Gastrocnemius medialis (tissue), 4 donors: ENCODE measurements at regions not wholly inside any gene's neighbourhood (a gene's known extent, or its start where the extent isn't known, plus 50 kb on each side); places are given as distances from the start of the nearest gene placed in this dataset.

Source experiments
- ATAC-seq, 2 donors: fragments of 150-250 bp; one replicate each; pipeline ENCODE4 v1.9.1; 2016
- DNase-seq, 2 donors: peaks; one replicate each; pipeline ENCODE4 v3.0.0-alpha.2; 2019
- H3K27ac ChIP-seq, 4 donors: fragments of 200-600 bp; sonication (generic); 1 replicate in 1 of 4; 2 replicates in 3 of 4; pipeline ENCODE4 v1.5.1; 2016 to 2018; ENCODE audit warnings: mild to moderate bottlenecking in 2 of 4, moderate library complexity in 1 of 4
- H3K27me3 ChIP-seq, 3 donors: fragments of 200-600 bp; sonication (generic) in 2 of 3; 1 replicate in 1 of 3; 2 replicates in 2 of 3; pipeline versions ENCODE4 v1.5.1 to v1.6.0; 2016 to 2019; ENCODE audit warnings: mild to moderate bottlenecking in 1 of 3, moderate library complexity in 1 of 3
- H3K36me3 ChIP-seq, 2 donors: fragments of 200-600 bp; sonication (generic) in 1 of 2; one replicate each; pipeline ENCODE4 v1.5.1; 2017 to 2018
- H3K4me1 ChIP-seq, 2 donors: fragments of 200-600 bp; sonication (generic) in 1 of 2; one replicate each; pipeline ENCODE4 v1.5.1; 2016 to 2017; ENCODE audit warnings: mild to moderate bottlenecking in 2 of 2
- H3K4me3 ChIP-seq, 4 donors: fragments of 200-600 bp; sonication (generic) in 3 of 4; 1 replicate in 1 of 4; 2 replicates in 3 of 4; pipeline ENCODE4 v1.5.1; 2016 to 2019; ENCODE audit warnings: mild to moderate bottlenecking in 2 of 4
- H3K9me3 ChIP-seq, 3 donors: fragments of 200-600 bp; sonication (generic) in 2 of 3; 1 replicate in 1 of 3; 2 replicates in 2 of 3; pipeline ENCODE4 v1.5.1; 2016 to 2019
- CTCF ChIP-seq, 5 experiments: fragments of 450-650 bp in 3 of 5; fragments of 200-600 bp in 2 of 5; sonication (generic) in 2 of 5; IDR thresholded peaks in 4 of 5; conservative IDR thresholded peaks in 1 of 5; 1 replicate in 4 of 5; 2 replicates in 1 of 5; pipeline ENCODE4 v1.5.1; 2016 to 2019; ENCODE audit warnings: antibody characterized with exemption in 5 of 5, mild to moderate bottlenecking in 3 of 5, moderate library complexity in 3 of 5
- POLR2A ChIP-seq, 2 donors: fragments of 450-650 bp; IDR thresholded peaks; one replicate each; pipeline ENCODE4 v1.6.1; 2017; ENCODE audit warnings: antibody characterized with exemption in 2 of 2, mild to moderate bottlenecking in 2 of 2, moderate library complexity in 2 of 2
- in situ Hi-C, 4 donors: fragments of 200-750 bp; cut with MboI; loops; one replicate each; pipeline versions ENCODE4 v1.15.0 to v1.8.0; 2017; ENCODE audit warnings: low sequenced_read_pairs in 4 of 4
- intact Hi-C: fragments of 100-400 bp; cut with DNase I; formaldehyde crosslinking; loops from one replicate; pipeline ENCODE4 v1.15.1; 2023; ENCODE audit warnings: low total_unique reads

GRCh38 chr3:22893101-22893500 lies 310.0 kb upstream of the UBE2E2 start:
- Histone ChIP-seq H3K9me3 (no peaks in the 10 kb centered on the region), H3K27ac (no peak overlapping the region), H3K36me3 (no peaks in the 10 kb centered on the region), H3K4me3 (no peak overlapping the region), H3K4me1 (peaks cover 9 to 20% of the 10 kb centered on the region in 2 donors), H3K27me3 (no peaks in the 10 kb centered on the region)
- TF ChIP-seq CTCF (IDR thresholded peaks at IDR 0.05 in 4 of 5, conservative IDR thresholded peaks at IDR 0.05 in 1 of 5) = no peak
- no peak for TF ChIP-seq POLR2A (IDR thresholded peaks at IDR 0.05)
- intact Hi-C loops = no loop called here
- DNase-seq (no peak), ATAC-seq (no peak)
- in situ Hi-C loops = no loop called here

- peaks cover 15 to 23% of the 10 kb centered on the region in 2 donors for H3K4me1 ChIP-seq
- H3K27me3 ChIP-seq = no peaks in the 10 kb centered on the region
- peak; percentile 20 to 37 for ATAC-seq
- no peaks in the 10 kb centered on the region for H3K9me3 ChIP-seq
- TF ChIP-seq CTCF (IDR thresholded peaks at IDR 0.05 in 4 of 5, conservative IDR thresholded peaks at IDR 0.05 in 1 of 5) = no peak
- TF ChIP-seq POLR2A (IDR thresholded peaks at IDR 0.05) = no peak
- H3K36me3 ChIP-seq = no peaks in the 10 kb centered on the region
- in situ Hi-C loops = no loop called here
- no peak overlapping the region for H3K4me3 ChIP-seq
- H3K27ac ChIP-seq = no peak overlapping the region
- no peak for DNase-seq
- intact Hi-C loops = no loop called here
Measured at GRCh38 chr3:22893644-22894325, 309.3 kb upstream of the UBE2E2 start.

GRCh38 chr3:22894865-22895264 lies 308.3 kb upstream of the UBE2E2 start:
- Histone ChIP-seq H3K4me3 (no peak overlapping the region), H3K27ac (no peak overlapping the region), H3K9me3 (no peaks in the 10 kb centered on the region), H3K36me3 (no peaks in the 10 kb centered on the region), H3K27me3 (no peaks in the 10 kb centered on the region), H3K4me1 (peaks cover 18 to 23% of the 10 kb centered on the region in 2 donors)
- in situ Hi-C loops = no loop called here
- ATAC-seq (no peak), DNase-seq (no peak)
- intact Hi-C loops = no loop called here
- no peak for TF ChIP-seq CTCF (IDR thresholded peaks at IDR 0.05 in 4 of 5, conservative IDR thresholded peaks at IDR 0.05 in 1 of 5)
- no peak for TF ChIP-seq POLR2A (IDR thresholded peaks at IDR 0.05)

- H3K27me3 ChIP-seq = no peaks in the 10 kb centered on the region
- intact Hi-C loops (no loop called here), in situ Hi-C loops (no loop called here)
- DNase-seq (no peak), ATAC-seq (no peak)
- H3K36me3 ChIP-seq = no peaks in the 10 kb centered on the region
- H3K4me3 ChIP-seq = no peak overlapping the region
- peaks cover 18 to 23% of the 10 kb centered on the region in 2 donors for H3K4me1 ChIP-seq
- no peaks in the 10 kb centered on the region for H3K9me3 ChIP-seq
- no peak for TF ChIP-seq POLR2A (IDR thresholded peaks at IDR 0.05)
- no peak for TF ChIP-seq CTCF (IDR thresholded peaks at IDR 0.05 in 4 of 5, conservative IDR thresholded peaks at IDR 0.05 in 1 of 5)
- no peak overlapping the region for H3K27ac ChIP-seq
Measured at GRCh38 chr3:22895671-22896070, 307.5 kb upstream of the UBE2E2 start.

- in situ Hi-C loops (no loop called here), intact Hi-C loops (no loop called here)
- Histone ChIP-seq H3K4me1 (peaks cover 17 to 18% of the 10 kb centered on the region in 2 donors), H3K27ac (peak overlapping the region in 2 of 4 donors; percentile 51 to 59), H3K36me3 (no peaks in the 10 kb centered on the region), H3K4me3 (no peak overlapping the region), H3K27me3 (no peaks in the 10 kb centered on the region), H3K9me3 (peaks cover 0 to 4% (median 0%) of the 10 kb centered on the region in 3 donors)
- DNase-seq (no peak), ATAC-seq (peak; percentile 58 to 82)
- no peak for TF ChIP-seq POLR2A (IDR thresholded peaks at IDR 0.05)
- no peak for TF ChIP-seq CTCF (IDR thresholded peaks at IDR 0.05 in 4 of 5, conservative IDR thresholded peaks at IDR 0.05 in 1 of 5)
Measured at GRCh38 chr3:22898558-22898957, 304.6 kb upstream of the UBE2E2 start.
